ENCODE measurements at regions not wholly inside any gene's neighbourhood (a gene's known extent, or its start where the extent isn't known, plus 50 kb on each side); places are given as distances from the start of the nearest gene placed in this dataset.

GRCh38 chr14:65819569-65819968 is 407.0 kb downstream of the FUT8 start:
- TF ChIP-seq CTCF (conservative IDR thresholded peaks at IDR 0.05 in 1 of 2, IDR thresholded peaks at IDR 0.05 in 1 of 2; ENCODE audit: low read depth in 1 of 2, low read length in 2 of 2) (no peak), EZH2 (IDR thresholded peaks at IDR 0.05; ENCODE audit: low read length, missing control alignments) (no peak)

Data from fibroblast of lung (primary cell).